ENCODE measurements at regions not wholly inside any gene's neighbourhood (a gene's known extent, or its start where the extent isn't known, plus 50 kb on each side); places are given as distances from the start of the nearest gene placed in this dataset.
"Not testable (repeated sequence)": the region's sequence is repeated elsewhere in the genome, so short reads cannot be mapped to it uniquely, and the experiment has no call there.

GRCh38 chr22:44618910-44619309 lies 83.1 kb upstream of the PRR5 start:
- H3K27ac ChIP-seq (ENCODE audit: insufficient read depth, low read depth, low read length); H3K9ac ChIP-seq (replicated peaks; ENCODE audit: extremely low read depth, insufficient read depth, low read length); H3K4me3 ChIP-seq (replicated peaks in 1 of 3; ENCODE audit: insufficient read depth in 1 of 3, low read depth in 1 of 3, low read length in 3 of 3); H3K27me3 ChIP-seq (ENCODE audit: control insufficient read depth in 2 of 2, insufficient read depth in 2 of 2, low read length in 2 of 2); FAIRE-seq; H2AFZ ChIP-seq (ENCODE audit: low read depth, low read length); dilution Hi-C loops (cut with MboI; ENCODE audit: extremely low pct_ligation_motif_present, low sequenced_read_pairs); H3K9me1 ChIP-seq (replicated peaks; ENCODE audit: control insufficient read depth, extremely low read depth, insufficient read depth, low read length); H4K20me1 ChIP-seq (replicated peaks; ENCODE audit: control insufficient read depth, extremely low read depth, insufficient read depth, low read length); POLR2A ChIA-PET; DNase-seq (ENCODE audit: low read depth, low spot score); H3K4me1 ChIP-seq (ENCODE audit: control insufficient read depth, extremely low read depth, insufficient read depth, low read length); BruUV-seq (replicated peaks); CTCF ChIA-PET; intact Hi-C loops (cut with micrococcal nuclease); H3K4me2 ChIP-seq (ENCODE audit: insufficient read depth, low read length); H3K79me2 ChIP-seq (ENCODE audit: control insufficient read depth, insufficient read depth, low read length); H3K36me3 ChIP-seq (ENCODE audit: control insufficient read depth in 2 of 2, extremely low read depth in 1 of 2, insufficient read depth in 2 of 2, low read length in 2 of 2); H3K9me3 ChIP-seq (replicated peaks; ENCODE audit: control insufficient read depth, insufficient read depth, low read length): not testable (repeated sequence)

DNA sequence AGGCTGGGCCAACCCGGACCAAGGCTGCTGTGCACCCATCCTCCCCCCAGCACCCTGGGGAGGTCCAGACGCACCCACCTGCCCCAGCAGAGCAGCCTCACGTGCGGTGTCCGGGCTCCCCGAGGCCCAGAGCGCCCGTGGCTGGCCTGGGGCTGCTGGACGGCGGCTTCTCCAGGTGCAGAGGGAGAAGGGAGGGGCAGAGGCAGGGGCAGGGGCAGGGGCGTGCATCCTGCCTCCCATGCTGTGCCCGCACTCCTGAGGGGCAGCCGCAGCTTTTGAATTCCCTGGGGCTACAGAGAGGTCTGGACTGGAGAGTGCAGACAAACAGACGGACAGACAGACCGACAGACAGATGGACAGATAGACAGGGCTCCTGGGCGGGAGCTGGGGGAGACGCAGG lies 83.6 kb upstream of the PRR5 start:
- Histone ChIP-seq H3K79me2 (ENCODE audit: control insufficient read depth, insufficient read depth, low read length) (no peaks in the 10 kb centered on the region), H3K9me1 (replicated peaks; ENCODE audit: control insufficient read depth, extremely low read depth, insufficient read depth, low read length) (no peaks in the 10 kb centered on the region), H3K27ac (ENCODE audit: insufficient read depth, low read depth, low read length) (no peak overlapping the region), H3K9me3 (replicated peaks; ENCODE audit: control insufficient read depth, insufficient read depth, low read length) (no peaks in the 10 kb centered on the region), H3K36me3 (ENCODE audit: control insufficient read depth in 2 of 2, extremely low read depth in 1 of 2, insufficient read depth in 2 of 2, low read length in 2 of 2) (no peaks in the 10 kb centered on the region), H3K4me1 (ENCODE audit: control insufficient read depth, extremely low read depth, insufficient read depth, low read length) (no peaks in the 10 kb centered on the region), H3K9ac (replicated peaks; ENCODE audit: extremely low read depth, insufficient read depth, low read length) (no peak overlapping the region), H3K4me3 (replicated peaks in 1 of 3; ENCODE audit: insufficient read depth in 1 of 3, low read depth in 1 of 3, low read length in 3 of 3) (no peak overlapping the region), H2AFZ (ENCODE audit: low read depth, low read length) (no peak overlapping the region), H3K27me3 (ENCODE audit: control insufficient read depth in 2 of 2, insufficient read depth in 2 of 2, low read length in 2 of 2) (no peaks in the 10 kb centered on the region), H3K4me2 (ENCODE audit: insufficient read depth, low read length) (no peak overlapping the region), H4K20me1 (replicated peaks; ENCODE audit: control insufficient read depth, extremely low read depth, insufficient read depth, low read length) (no peaks in the 10 kb centered on the region)
- DNase-seq (ENCODE audit: low read depth, low spot score): no peak
- ChIA-PET CTCF (no interaction called here), POLR2A (no interaction called here)
- TF ChIP-seq, protein P1, sequence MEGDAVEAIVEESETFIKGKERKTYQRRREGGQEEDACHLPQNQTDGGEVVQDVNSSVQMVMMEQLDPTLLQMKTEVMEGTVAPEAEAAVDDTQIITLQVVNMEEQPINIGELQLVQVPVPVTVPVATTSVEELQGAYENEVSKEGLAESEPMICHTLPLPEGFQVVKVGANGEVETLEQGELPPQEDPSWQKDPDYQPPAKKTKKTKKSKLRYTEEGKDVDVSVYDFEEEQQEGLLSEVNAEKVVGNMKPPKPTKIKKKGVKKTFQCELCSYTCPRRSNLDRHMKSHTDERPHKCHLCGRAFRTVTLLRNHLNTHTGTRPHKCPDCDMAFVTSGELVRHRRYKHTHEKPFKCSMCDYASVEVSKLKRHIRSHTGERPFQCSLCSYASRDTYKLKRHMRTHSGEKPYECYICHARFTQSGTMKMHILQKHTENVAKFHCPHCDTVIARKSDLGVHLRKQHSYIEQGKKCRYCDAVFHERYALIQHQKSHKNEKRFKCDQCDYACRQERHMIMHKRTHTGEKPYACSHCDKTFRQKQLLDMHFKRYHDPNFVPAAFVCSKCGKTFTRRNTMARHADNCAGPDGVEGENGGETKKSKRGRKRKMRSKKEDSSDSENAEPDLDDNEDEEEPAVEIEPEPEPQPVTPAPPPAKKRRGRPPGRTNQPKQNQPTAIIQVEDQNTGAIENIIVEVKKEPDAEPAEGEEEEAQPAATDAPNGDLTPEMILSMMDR (IDR thresholded peaks at IDR 0.05; ENCODE audit: extremely low read depth in 1 of 2, insufficient read depth in 1 of 2, low read depth in 1 of 2, low read length in 2 of 2): no peak
- no peak for TF ChIP-seq POLR2A (IDR thresholded peaks at IDR 0.05; ENCODE audit: low read depth, low read length)
- no peak for TF ChIP-seq EZH2 (IDR thresholded peaks at IDR 0.05; ENCODE audit: borderline replicate concordance, low read depth, low read length, severe bottlenecking)
- TF ChIP-seq MYC (IDR thresholded peaks at IDR 0.05; ENCODE audit: low read depth, low read length): no peak
- no peak for TF ChIP-seq MAX (IDR thresholded peaks at IDR 0.05; ENCODE audit: insufficient read depth, insufficient read length)
- no peak for TF ChIP-seq POLR2AphosphoS5 (IDR thresholded peaks at IDR 0.05; ENCODE audit: insufficient read depth, low read depth, low read length)
- no peak for TF ChIP-seq JUN (IDR thresholded peaks at IDR 0.05; ENCODE audit: borderline replicate concordance, insufficient read depth, insufficient read length, low read depth)
- no peak for TF ChIP-seq GATA2 (IDR thresholded peaks at IDR 0.05; ENCODE audit: insufficient read depth, insufficient read length, low read depth, low read length)
- no peak for TF ChIP-seq FOS (IDR thresholded peaks at IDR 0.05; ENCODE audit: borderline replicate concordance, insufficient read depth, low read length)
- intact Hi-C loops (cut with micrococcal nuclease) (no loop called here), dilution Hi-C loops (cut with MboI; ENCODE audit: extremely low pct_ligation_motif_present, low sequenced_read_pairs) (no loop called here)
- no TSS peak for BruUV-seq (replicated peaks)
- no peak for FAIRE-seq

Measured in endothelial cell of umbilical vein (primary cell).